ENCODE measurements at regions not wholly inside any gene's neighbourhood (a gene's known extent, or its start where the extent isn't known, plus 50 kb on each side); places are given as distances from the start of the nearest gene placed in this dataset.

- ChIA-PET CTCF (no interaction called here), POLR2A (interaction anchor here (1.0 kb wide), 1 partner anchor 40 kb away, joined by 3 read pairs; no protein-coding TSS in a partner anchor)
- Histone ChIP-seq H3K27ac (ENCODE audit: low read length in 2 of 2) (no peak overlapping the region), H3K4me2 (replicated peaks; ENCODE audit: low read depth, low read length, poor library complexity, severe bottlenecking) (no peak overlapping the region), H3K4me1 (ENCODE audit: control insufficient read depth in 2 of 2, insufficient read depth in 2 of 2, low read length in 2 of 2) (no peaks in the 10 kb centered on the region), H3K9me3 (ENCODE audit: control extremely low read depth in 1 of 3, control insufficient read depth in 2 of 3, insufficient read depth in 1 of 3, low read length in 2 of 3) (no peaks in the 10 kb centered on the region), H3K36me3 (replicated peaks in 1 of 2; ENCODE audit: control extremely low read depth in 1 of 2, control insufficient read depth in 1 of 2, extremely low read depth in 1 of 2, insufficient read depth in 2 of 2, low read length in 1 of 2) (peaks cover 0 to 34% of the 10 kb centered on the region in 2 experiments), H2AFZ (ENCODE audit: insufficient read depth, low read depth, low read length, poor library complexity, severe bottlenecking) (no peak overlapping the region), H3K9ac (ENCODE audit: low read length) (no peak overlapping the region), H3K4me3 (ENCODE audit: control extremely low read depth in 1 of 5, extremely low read depth in 1 of 5, insufficient read depth in 1 of 5, low read depth in 2 of 5, low read length in 4 of 5) (no peak overlapping the region), H3K79me2 (ENCODE audit: control insufficient read depth, insufficient read depth, low read length) (peaks cover 9% of the 10 kb centered on the region), H3K27me3 (replicated peaks in 1 of 4; ENCODE audit: control extremely low read depth in 1 of 4, control insufficient read depth in 3 of 4, insufficient read depth in 4 of 4, low read length in 3 of 4) (no peaks in the 10 kb centered on the region), H4K20me1 (ENCODE audit: control insufficient read depth, insufficient read depth, low read length, poor library complexity, severe bottlenecking) (no peaks in the 10 kb centered on the region)
- no peak overlapping the region for H3K27ac Mint-ChIP-seq
- H3K4me3 Mint-ChIP-seq = no peak overlapping the region
- TF ChIP-seq CTCF (IDR thresholded peaks at IDR 0.05) (no peak), EZH2 (IDR thresholded peaks at IDR 0.05; ENCODE audit: borderline replicate concordance, insufficient read depth, low read depth, low read length, poor library complexity, severe bottlenecking) (no peak)
- intact Hi-C loops (cut with micrococcal nuclease) = no loop called here
- no peaks in the 10 kb centered on the region for H3K27me3 Mint-ChIP-seq
- H3K9me3 Mint-ChIP-seq (ENCODE audit: insufficient read depth) = no peaks in the 10 kb centered on the region
- no peak for DNase-seq
- no CpG with 5 or more reads among the region's 7 CpGs for WGBS (ENCODE audit: insufficient coverage)
- H3K4me1 Mint-ChIP-seq = peaks cover 15% of the 10 kb centered on the region
- no peak for ATAC-seq (ENCODE audit: low read depth)
These were observed 85.9 kb upstream of the CLCN4 start for GRCh38 chrX:10070714-10071436.

GRCh38 chrX:10071451-10072144 is 85.2 kb upstream of the CLCN4 start:
- TF ChIP-seq EZH2 (IDR thresholded peaks at IDR 0.05; ENCODE audit: borderline replicate concordance, insufficient read depth, low read depth, low read length, poor library complexity, severe bottlenecking) (no peak), CTCF (IDR thresholded peaks at IDR 0.05) (no peak)
- Histone ChIP-seq H3K4me2 (replicated peaks; ENCODE audit: low read depth, low read length, poor library complexity, severe bottlenecking) (no peak overlapping the region), H3K27ac (ENCODE audit: low read length in 2 of 2) (no peak overlapping the region), H3K4me1 (ENCODE audit: control insufficient read depth in 2 of 2, insufficient read depth in 2 of 2, low read length in 2 of 2) (no peaks in the 10 kb centered on the region), H4K20me1 (ENCODE audit: control insufficient read depth, insufficient read depth, low read length, poor library complexity, severe bottlenecking) (no peaks in the 10 kb centered on the region), H3K36me3 (replicated peaks in 1 of 2; ENCODE audit: control extremely low read depth in 1 of 2, control insufficient read depth in 1 of 2, extremely low read depth in 1 of 2, insufficient read depth in 2 of 2, low read length in 1 of 2) (peaks cover 0 to 32% of the 10 kb centered on the region in 2 experiments), H3K27me3 (replicated peaks in 1 of 4; ENCODE audit: control extremely low read depth in 1 of 4, control insufficient read depth in 3 of 4, insufficient read depth in 4 of 4, low read length in 3 of 4) (no peaks in the 10 kb centered on the region), H3K9ac (ENCODE audit: low read length) (no peak overlapping the region), H3K4me3 (ENCODE audit: control extremely low read depth in 1 of 5, extremely low read depth in 1 of 5, insufficient read depth in 1 of 5, low read depth in 2 of 5, low read length in 4 of 5) (no peak overlapping the region), H3K79me2 (ENCODE audit: control insufficient read depth, insufficient read depth, low read length) (peaks cover 6% of the 10 kb centered on the region), H2AFZ (ENCODE audit: insufficient read depth, low read depth, low read length, poor library complexity, severe bottlenecking) (no peak overlapping the region), H3K9me3 (ENCODE audit: control extremely low read depth in 1 of 3, control insufficient read depth in 2 of 3, insufficient read depth in 1 of 3, low read length in 2 of 3) (no peaks in the 10 kb centered on the region)
- intact Hi-C loops (cut with micrococcal nuclease) = no loop called here
- H3K27me3 Mint-ChIP-seq = no peaks in the 10 kb centered on the region
- ChIA-PET CTCF (interaction anchor here (2.7 kb wide), 1 partner anchor 48 kb away, joined by 9 read pairs; no protein-coding TSS in a partner anchor), POLR2A (interaction anchor here (1.0 kb wide), 1 partner anchor 39 kb away, joined by 3 read pairs; no protein-coding TSS in a partner anchor)
- H3K4me1 Mint-ChIP-seq = peaks cover 15% of the 10 kb centered on the region
- no peaks in the 10 kb centered on the region for H3K9me3 Mint-ChIP-seq (ENCODE audit: insufficient read depth)
- WGBS (ENCODE audit: insufficient coverage) = no CpG with 5 or more reads among the region's 7 CpGs
- H3K4me3 Mint-ChIP-seq = no peak overlapping the region
- no peak for DNase-seq
- no peak overlapping the region for H3K27ac Mint-ChIP-seq
- no peak for ATAC-seq (ENCODE audit: low read depth)

All from B cell (primary cell).